HepG2 (cell line): ENCODE measurements at regions not wholly inside any gene's neighbourhood (a gene's known extent, or its start where the extent isn't known, plus 50 kb on each side); places are given as distances from the start of the nearest gene placed in this dataset.

Source experiments
- AHDC1 ChIP-seq: sonication (generic); formaldehyde crosslinking; IDR thresholded peaks from 2 replicates; pipeline ENCODE4 v1.5.1; 2020; ENCODE audit warnings: mild to moderate bottlenecking, missing genetic modification reagents, borderline replicate concordance
- CHD2 ChIP-seq: IDR thresholded peaks from 2 replicates; pipeline ENCODE4 v1.6.1; 2011; ENCODE audit warnings: low read depth, low read length, improper control_type of control experiment
- HIC2 ChIP-seq: sonication (generic); formaldehyde crosslinking; IDR thresholded peaks from 2 replicates; pipeline ENCODE4 v1.9.0; 2022; ENCODE audit warnings: low read depth, missing genetic modification reagents
- NAIF1 ChIP-seq: sonication (generic); formaldehyde crosslinking; IDR thresholded peaks from 2 replicates; pipeline ENCODE4 v1.5.0; 2020; ENCODE audit warnings: mild to moderate bottlenecking, missing genetic modification reagents, borderline replicate concordance
- SUZ12 ChIP-seq: fragments of 150-350 bp; IDR thresholded peaks from 2 replicates; pipeline ENCODE4 v1.6.1; 2014; ENCODE audit warnings: low read depth, low read length
- USF2 ChIP-seq, 2 experiments: sonication (generic) in 1 of 2; formaldehyde crosslinking in 1 of 2; IDR thresholded peaks; 2 replicates each; pipeline versions ENCODE4 v1.5.1 to v1.6.1; 2011 to 2020; ENCODE audit warnings: borderline replicate concordance in 1 of 2, low read depth in 1 of 2, low read length in 1 of 2, mild to moderate bottlenecking in 1 of 2, missing genetic modification reagents in 1 of 2, moderate library complexity in 1 of 2
- ZNF546 ChIP-seq: sonication (generic); formaldehyde crosslinking; conservative IDR thresholded peaks from 2 replicates; pipeline ENCODE4 v1.8.1; 2023; ENCODE audit warnings: mild to moderate bottlenecking, missing genetic modification reagents

GRCh38 chr3:164864454-164864853, 213.8 kb downstream of the SI start (continued):
- TF ChIP-seq USF2 (IDR thresholded peaks at IDR 0.05; ENCODE audit: low read depth, low read length) (no peak), USF2 (CRISPR knock-in tag; IDR thresholded peaks at IDR 0.05; ENCODE audit: borderline replicate concordance) (no peak), SUZ12 (no peak), AHDC1 (CRISPR knock-in tag) (no peak), ZNF546 (no peak), NAIF1 (CRISPR knock-in tag) (no peak), HIC2 (CRISPR knock-in tag) (no peak), CHD2 (no peak)
